NB4 (cell line): ENCODE measurements at regions not wholly inside any gene's neighbourhood (a gene's known extent, or its start where the extent isn't known, plus 50 kb on each side); places are given as distances from the start of the nearest gene placed in this dataset.

Experiments
- DNase-seq: peaks from one replicate; pipeline ENCODE4 v3.0.0; 2010; ENCODE audit warnings: low read depth
- H3K4me3 ChIP-seq: one replicate; pipeline ENCODE4 v1.5.1; 2011; ENCODE audit warnings: mild to moderate bottlenecking, low read depth, low read length, moderate library complexity
- MYC ChIP-seq: IDR thresholded peaks from 2 replicates; pipeline ENCODE4 v1.6.1; 2011; ENCODE audit warnings: low read depth, low read length
- POLR2A ChIP-seq: IDR thresholded peaks from 2 replicates; pipeline ENCODE4 v1.6.1; 2011; ENCODE audit warnings: mild to moderate bottlenecking; ENCODE audit not compliant: insufficient read length; ENCODE audit errors: extremely low read depth
- TF ChIP-seq, protein P1 (sequence below): IDR thresholded peaks from 2 replicates; pipeline ENCODE4 v1.6.1; 2011; ENCODE audit warnings: low read depth, low read length
- TF ChIP-seq, protein P2 (sequence below): IDR thresholded peaks from one replicate; pipeline ENCODE4 v1.5.1; 2012; ENCODE audit warnings: low read depth, low read length

DNA sequence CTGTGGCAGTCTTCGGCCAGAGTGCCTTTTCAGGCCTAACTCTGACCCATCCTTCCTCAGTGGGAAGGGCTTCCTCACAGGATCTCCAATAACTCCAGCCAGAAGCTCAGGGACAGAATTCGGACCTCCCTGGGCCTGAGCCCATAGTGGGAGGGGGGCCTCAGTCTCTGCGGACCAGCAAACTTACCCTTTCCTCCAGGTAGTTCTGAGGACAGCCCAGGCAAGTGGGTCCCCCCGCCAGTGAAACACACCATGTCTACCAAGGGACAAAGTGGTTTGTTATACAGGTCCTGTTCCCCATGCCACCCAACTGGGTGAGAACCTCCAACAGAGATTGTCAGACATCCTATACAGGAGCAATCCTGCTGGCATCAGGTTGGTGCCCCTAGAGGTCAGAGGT is 350.4 kb downstream of the RAB28 start:
- H3K4me3 ChIP-seq = no peak overlapping the region
- no peak for TF ChIP-seq POLR2A
- TF ChIP-seq, protein P1, sequence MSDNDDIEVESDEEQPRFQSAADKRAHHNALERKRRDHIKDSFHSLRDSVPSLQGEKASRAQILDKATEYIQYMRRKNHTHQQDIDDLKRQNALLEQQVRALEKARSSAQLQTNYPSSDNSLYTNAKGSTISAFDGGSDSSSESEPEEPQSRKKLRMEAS = no peak
- TF ChIP-seq, protein P2, sequence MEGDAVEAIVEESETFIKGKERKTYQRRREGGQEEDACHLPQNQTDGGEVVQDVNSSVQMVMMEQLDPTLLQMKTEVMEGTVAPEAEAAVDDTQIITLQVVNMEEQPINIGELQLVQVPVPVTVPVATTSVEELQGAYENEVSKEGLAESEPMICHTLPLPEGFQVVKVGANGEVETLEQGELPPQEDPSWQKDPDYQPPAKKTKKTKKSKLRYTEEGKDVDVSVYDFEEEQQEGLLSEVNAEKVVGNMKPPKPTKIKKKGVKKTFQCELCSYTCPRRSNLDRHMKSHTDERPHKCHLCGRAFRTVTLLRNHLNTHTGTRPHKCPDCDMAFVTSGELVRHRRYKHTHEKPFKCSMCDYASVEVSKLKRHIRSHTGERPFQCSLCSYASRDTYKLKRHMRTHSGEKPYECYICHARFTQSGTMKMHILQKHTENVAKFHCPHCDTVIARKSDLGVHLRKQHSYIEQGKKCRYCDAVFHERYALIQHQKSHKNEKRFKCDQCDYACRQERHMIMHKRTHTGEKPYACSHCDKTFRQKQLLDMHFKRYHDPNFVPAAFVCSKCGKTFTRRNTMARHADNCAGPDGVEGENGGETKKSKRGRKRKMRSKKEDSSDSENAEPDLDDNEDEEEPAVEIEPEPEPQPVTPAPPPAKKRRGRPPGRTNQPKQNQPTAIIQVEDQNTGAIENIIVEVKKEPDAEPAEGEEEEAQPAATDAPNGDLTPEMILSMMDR = no peak
- DNase-seq = no peak

DNA sequence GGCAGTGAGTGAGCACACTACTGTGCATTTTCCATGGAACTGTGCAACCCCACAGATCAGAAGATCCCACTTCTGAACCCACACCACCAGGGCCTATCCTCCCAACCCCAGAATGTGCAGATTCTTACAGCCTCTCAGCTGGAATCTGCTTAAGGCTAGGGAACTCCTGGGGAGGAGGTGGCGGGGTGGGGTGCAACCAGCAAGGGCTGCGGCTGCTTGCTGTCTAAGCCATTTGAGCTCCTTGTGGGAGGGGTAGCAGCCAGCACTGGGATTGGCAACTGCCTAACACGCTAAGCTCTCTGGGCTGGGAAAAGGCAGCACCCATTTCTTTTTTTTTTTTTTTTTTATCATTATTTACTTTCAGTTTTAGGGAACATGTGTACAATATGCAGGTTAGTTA is 353.3 kb downstream of the RAB28 start:
- no peak overlapping the region for H3K4me3 ChIP-seq
- DNase-seq = no peak
- TF ChIP-seq, protein P1 = no peak
- TF ChIP-seq, protein P2 = no peak
- TF ChIP-seq POLR2A (no peak), MYC (no peak)

DNA sequence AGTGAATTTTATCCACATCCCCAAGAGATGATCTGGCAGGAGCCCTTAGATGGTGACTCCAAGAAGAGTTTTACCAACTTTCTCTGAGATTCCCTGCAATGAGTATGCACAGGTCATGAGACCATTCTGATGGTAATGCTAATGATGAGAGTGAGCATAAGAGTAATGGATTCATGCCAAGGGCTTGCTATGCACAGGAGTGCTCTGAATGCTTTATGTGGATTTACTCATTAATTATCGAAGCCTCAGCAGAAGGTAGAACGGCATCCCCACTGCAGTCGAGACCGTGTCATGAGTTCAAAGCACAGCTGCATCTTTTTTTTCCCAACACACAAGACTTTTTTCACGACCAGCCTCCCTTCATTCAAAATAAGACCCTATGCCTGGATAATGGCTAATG is 355.0 kb downstream of the RAB28 start:
- no peak for TF ChIP-seq POLR2A
- no peak for TF ChIP-seq MYC
- TF ChIP-seq, protein P1 = no peak
- TF ChIP-seq, protein P2 = no peak
- no peak for DNase-seq
- no peak overlapping the region for H3K4me3 ChIP-seq

DNA sequence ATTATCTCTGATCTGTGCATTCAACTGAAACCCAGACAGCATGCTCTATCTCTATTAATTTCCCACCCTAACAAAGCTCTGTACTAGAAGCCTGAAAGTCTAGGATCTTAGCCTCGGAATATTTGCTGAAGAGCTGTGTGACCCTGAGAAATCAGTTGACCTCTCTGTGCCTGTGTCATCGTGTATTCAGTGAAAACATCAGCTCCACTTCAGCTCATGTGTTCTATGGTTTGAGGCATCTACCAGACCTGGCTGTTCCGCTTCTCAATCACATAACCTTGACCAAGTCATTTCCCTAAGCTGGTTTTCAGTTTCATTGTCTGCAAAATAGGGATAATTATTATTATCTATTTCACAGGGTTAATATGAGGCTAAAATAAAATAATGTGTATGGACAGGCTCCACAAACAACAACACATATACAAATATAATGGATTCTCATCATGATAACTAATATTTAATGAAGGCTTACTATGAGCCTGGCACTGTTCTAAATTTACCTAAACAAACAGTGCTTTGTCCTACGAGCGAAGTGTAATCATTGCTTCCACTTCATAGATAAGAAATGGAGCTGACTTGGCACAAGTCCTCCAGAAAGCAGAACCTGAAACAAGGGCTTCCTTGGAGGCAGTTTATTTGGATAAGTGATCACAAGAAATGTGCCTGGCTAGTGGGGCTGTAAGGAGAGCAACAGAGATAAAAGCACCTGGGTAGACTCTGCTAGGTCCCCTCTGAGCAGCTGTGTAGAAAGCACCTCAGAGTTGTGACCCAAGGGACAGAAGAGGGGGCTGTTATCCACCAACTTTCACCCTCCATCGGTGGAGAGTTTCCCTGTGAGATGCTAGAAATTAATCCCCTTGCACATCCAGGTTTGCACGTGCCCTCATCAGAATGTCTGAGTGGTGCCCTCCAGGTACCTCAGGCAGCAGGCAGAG is 356.9 kb downstream of the RAB28 start:
- H3K4me3 ChIP-seq = no peak overlapping the region
- TF ChIP-seq, protein P2 = no peak
- TF ChIP-seq POLR2A = no peak
- no peak for TF ChIP-seq MYC
- TF ChIP-seq, protein P1 = no peak
- no peak for DNase-seq

DNA sequence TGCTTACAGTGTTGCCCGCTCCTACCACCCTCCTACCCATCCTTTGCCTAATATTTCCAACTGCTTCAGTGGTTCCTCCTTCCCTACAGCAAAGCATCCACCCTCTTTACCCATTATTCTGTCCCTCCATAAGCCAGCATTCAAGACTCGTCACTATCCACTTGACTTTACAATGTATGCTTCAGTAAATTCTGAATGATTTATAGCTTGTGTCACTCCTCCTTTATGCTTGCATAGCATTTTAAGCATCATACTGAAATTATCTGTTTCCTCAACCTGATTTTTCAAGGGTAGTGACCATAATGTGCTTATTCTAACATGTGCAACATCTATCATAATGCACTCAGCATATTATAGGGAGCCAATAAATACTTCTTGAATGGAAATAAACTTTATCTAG is 365.5 kb downstream of the RAB28 start:
- DNase-seq = no peak
- TF ChIP-seq MYC = no peak
- TF ChIP-seq, protein P2 = no peak
- TF ChIP-seq, protein P1 = no peak
- no peak for TF ChIP-seq POLR2A
- H3K4me3 ChIP-seq = no peak overlapping the region
